Trophoblast cell (in vitro differentiated cells and primary cell): ENCODE measurements at regions not wholly inside any gene's neighbourhood (a gene's known extent, or its start where the extent isn't known, plus 50 kb on each side); places are given as distances from the start of the nearest gene placed in this dataset.

Experiments used
- DNase-seq, 2 donors: peaks; one replicate each; pipeline ENCODE4 v3.0.0-alpha.2; 2016
- H2AFZ ChIP-seq: 2 replicates; pipeline ENCODE4 v1.6.1; 2013; ENCODE audit warnings: low read length, moderate library complexity, mild to moderate bottlenecking; ENCODE audit not compliant: insufficient read depth, poor library complexity
- H2AK5ac ChIP-seq: 2 replicates; pipeline ENCODE4 v1.6.1; 2013; ENCODE audit warnings: mild to moderate bottlenecking, low read length
- H2BK120ac ChIP-seq: 2 replicates; pipeline ENCODE4 v1.6.1; 2013; ENCODE audit warnings: low read length, mild to moderate bottlenecking, moderate library complexity; ENCODE audit not compliant: insufficient read depth, poor library complexity
- H2BK12ac ChIP-seq: 2 replicates; pipeline ENCODE4 v1.6.1; 2013; ENCODE audit warnings: mild to moderate bottlenecking, low read length, moderate library complexity
- H2BK5ac ChIP-seq: 2 replicates; pipeline ENCODE4 v1.6.1; 2013; ENCODE audit warnings: low read length, low read depth, moderate library complexity, mild to moderate bottlenecking; ENCODE audit not compliant: poor library complexity
- H3K14ac ChIP-seq: 2 replicates; pipeline ENCODE4 v1.6.1; 2013; ENCODE audit warnings: mild to moderate bottlenecking, low read length
- H3K18ac ChIP-seq: 2 replicates; pipeline ENCODE4 v1.6.1; 2013; ENCODE audit warnings: mild to moderate bottlenecking, low read length
- H3K23ac ChIP-seq: 2 replicates; pipeline ENCODE4 v1.6.1; 2013; ENCODE audit warnings: low read length
- H3K27ac ChIP-seq: 2 replicates; pipeline ENCODE4 v1.5.1; 2013; ENCODE audit warnings: low read depth, mild to moderate bottlenecking, inconsistent platforms, low read length, moderate library complexity
- H3K27me3 ChIP-seq: 2 replicates; pipeline ENCODE4 v1.6.1; 2013; ENCODE audit warnings: inconsistent platforms, mild to moderate bottlenecking, low read length, moderate library complexity; ENCODE audit not compliant: insufficient read depth
- H3K36me3 ChIP-seq, 2 experiments: 1 replicate in 1 of 2; 2 replicates in 1 of 2; pipeline ENCODE4 v1.6.1; 2013; ENCODE audit warnings: low read length in 2 of 2, mild to moderate bottlenecking in 2 of 2, moderate library complexity in 1 of 2; ENCODE audit not compliant: insufficient read depth in 2 of 2, control insufficient read depth in 1 of 2
- H3K4ac ChIP-seq: 2 replicates; pipeline ENCODE4 v1.6.1; 2013; ENCODE audit warnings: low read depth, mild to moderate bottlenecking, low read length, moderate library complexity
- H3K4me1 ChIP-seq, 2 experiments: 1 replicate in 1 of 2; 2 replicates in 1 of 2; pipeline ENCODE4 v1.6.1; 2013; ENCODE audit warnings: low read length in 2 of 2, mild to moderate bottlenecking in 2 of 2, moderate library complexity in 1 of 2; ENCODE audit not compliant: insufficient read depth in 2 of 2, control insufficient read depth in 1 of 2
- H3K4me2 ChIP-seq: 2 replicates; pipeline ENCODE4 v1.6.1; 2013; ENCODE audit warnings: inconsistent platforms, mild to moderate bottlenecking, low read length, moderate library complexity
- H3K4me3 ChIP-seq: 2 replicates; pipeline ENCODE4 v1.5.1; 2013; ENCODE audit warnings: mild to moderate bottlenecking, low read depth, low read length, inconsistent platforms
- H3K79me1 ChIP-seq: one replicate; pipeline ENCODE4 v1.6.1; 2013; ENCODE audit warnings: low read length
- H3K79me2 ChIP-seq: 2 replicates; pipeline ENCODE4 v1.6.1; 2013; ENCODE audit warnings: low read length, mild to moderate bottlenecking; ENCODE audit not compliant: control insufficient read depth, insufficient read depth, poor library complexity
- H3K9ac ChIP-seq: 2 replicates; pipeline ENCODE4 v1.6.1; 2013; ENCODE audit warnings: mild to moderate bottlenecking, low read length
- H3K9me3 ChIP-seq: 2 replicates; pipeline ENCODE4 v1.6.1; 2013; ENCODE audit warnings: low read depth, mild to moderate bottlenecking, control low read depth, inconsistent platforms, low read length; ENCODE audit not compliant: insufficient read depth
- H4K12ac ChIP-seq: 2 replicates; pipeline ENCODE4 v1.6.1; 2013; ENCODE audit warnings: low read depth, mild to moderate bottlenecking, low read length, moderate library complexity
- H4K8ac ChIP-seq: 2 replicates; pipeline ENCODE4 v1.6.1; 2013; ENCODE audit warnings: low read depth, mild to moderate bottlenecking, low read length, moderate library complexity
- H4K91ac ChIP-seq: one replicate; pipeline ENCODE4 v1.6.1; 2013; ENCODE audit warnings: low read depth, mild to moderate bottlenecking, low read length, moderate library complexity
- WGBS: extraction: QIAGEN DNeasy Blood & Tissue Kit; methylation state at CpG from one replicate; pipeline ENCODE4 v1.1.7; 2013; ENCODE audit warnings: missing lambda C conversion rate; ENCODE audit not compliant: insufficient read length, insufficient coverage; ENCODE audit errors: extremely low coverage; 5-methylcytosine and 5-hydroxymethylcytosine counted together

- H3K4me1 ChIP-seq: peaks cover 10 to 11% of the 10 kb centered on the region in 2 experiments
- H3K14ac ChIP-seq: no peak overlapping the region
- H3K18ac ChIP-seq: no peak overlapping the region
- H3K4ac ChIP-seq: no peak overlapping the region
- H3K9ac ChIP-seq: no peak overlapping the region
- no CpG with 5 or more reads among the region's 9 CpGs for WGBS
- no peak overlapping the region for H2BK5ac ChIP-seq
- no peak overlapping the region for H4K12ac ChIP-seq
- H3K27me3 ChIP-seq: no peaks in the 10 kb centered on the region
- H3K4me3 ChIP-seq: no peak overlapping the region
- DNase-seq: no peak
- H3K36me3 ChIP-seq: no peaks in the 10 kb centered on the region
- H2BK12ac ChIP-seq: no peak overlapping the region
- no peak overlapping the region for H3K23ac ChIP-seq
- H4K8ac ChIP-seq: no peak overlapping the region
- H3K9me3 ChIP-seq: no peaks in the 10 kb centered on the region
- no peak overlapping the region for H2BK120ac ChIP-seq
- H4K91ac ChIP-seq: no peak overlapping the region
- H3K79me2 ChIP-seq: no peaks in the 10 kb centered on the region
- H3K4me2 ChIP-seq: no peak overlapping the region
- H3K27ac ChIP-seq: no peak overlapping the region
- no peak overlapping the region for H2AK5ac ChIP-seq
- H2AFZ ChIP-seq: no peak overlapping the region
- peaks cover 8% of the 10 kb centered on the region for H3K79me1 ChIP-seq
These were observed 96.7 kb upstream of the GADD45A start for GRCh38 chr1:67588178-67588855.

- H3K23ac ChIP-seq: no peak overlapping the region
- H3K4me3 ChIP-seq: no peak overlapping the region
- no peak overlapping the region for H4K91ac ChIP-seq
- peaks cover 6 to 7% of the 10 kb centered on the region in 2 experiments for H3K4me1 ChIP-seq
- no peak overlapping the region for H3K27ac ChIP-seq
- H3K9ac ChIP-seq: no peak overlapping the region
- H2AK5ac ChIP-seq: peak overlapping the region; percentile 70
- H2AFZ ChIP-seq: no peak overlapping the region
- no peak overlapping the region for H2BK12ac ChIP-seq
- H3K79me1 ChIP-seq: peaks cover 5% of the 10 kb centered on the region
- no peak overlapping the region for H3K4me2 ChIP-seq
- no CpG with 5 or more reads among the region's 8 CpGs for WGBS
- H3K4ac ChIP-seq: no peak overlapping the region
- peak in 1 of 2 donors; percentile 62 for DNase-seq
- no peak overlapping the region for H3K18ac ChIP-seq
- no peaks in the 10 kb centered on the region for H3K9me3 ChIP-seq
- H4K8ac ChIP-seq: no peak overlapping the region
- no peaks in the 10 kb centered on the region for H3K27me3 ChIP-seq
- H4K12ac ChIP-seq: no peak overlapping the region
- H2BK120ac ChIP-seq: no peak overlapping the region
- no peak overlapping the region for H3K14ac ChIP-seq
- no peaks in the 10 kb centered on the region for H3K79me2 ChIP-seq
- H3K36me3 ChIP-seq: no peaks in the 10 kb centered on the region
- H2BK5ac ChIP-seq: no peak overlapping the region
These were observed 95.3 kb upstream of the GADD45A start for GRCh38 chr1:67589519-67590233.

- Histone ChIP-seq H3K23ac (no peak overlapping the region), H2BK12ac (no peak overlapping the region), H4K91ac (no peak overlapping the region), H3K9me3 (no peaks in the 10 kb centered on the region), H3K4me1 (peaks cover 6 to 11% of the 10 kb centered on the region in 2 experiments), H3K27me3 (no peaks in the 10 kb centered on the region), H3K14ac (no peak overlapping the region), H3K79me2 (no peaks in the 10 kb centered on the region), H2BK5ac (no peak overlapping the region), H4K12ac (no peak overlapping the region), H3K18ac (no peak overlapping the region), H3K36me3 (no peaks in the 10 kb centered on the region), H4K8ac (no peak overlapping the region), H3K4me2 (peak overlapping the region; percentile 31), H3K79me1 (peaks cover 5% of the 10 kb centered on the region), H2BK120ac (no peak overlapping the region), H3K4me3 (no peak overlapping the region), H2AK5ac (no peak overlapping the region), H3K9ac (no peak overlapping the region), H3K27ac (peak overlapping the region; percentile 17), H2AFZ (no peak overlapping the region), H3K4ac (no peak overlapping the region)
- DNase-seq: no peak
- no CpG with 5 or more reads among the region's 3 CpGs for WGBS
These were observed 94.7 kb upstream of the GADD45A start for GRCh38 chr1:67590329-67590728.

GRCh38 chr1:67594764-67595163 lies 90.2 kb upstream of the GADD45A start:
- H3K4me3 ChIP-seq: no peak overlapping the region
- H3K4me1 ChIP-seq: peaks cover 10 to 15% of the 10 kb centered on the region in 2 experiments
- peak overlapping the region; percentile 45 for H4K8ac ChIP-seq
- H2BK120ac ChIP-seq: no peak overlapping the region
- H4K91ac ChIP-seq: no peak overlapping the region
- no peak overlapping the region for H3K9ac ChIP-seq
- H2BK12ac ChIP-seq: peak overlapping the region; percentile 58
- no CpG with 5 or more reads among the region's 2 CpGs for WGBS
- H3K79me2 ChIP-seq: no peaks in the 10 kb centered on the region
- H3K23ac ChIP-seq: no peak overlapping the region
- no peaks in the 10 kb centered on the region for H3K27me3 ChIP-seq
- peak overlapping the region; percentile 38 for H3K27ac ChIP-seq
- H3K4ac ChIP-seq: no peak overlapping the region
- no peak overlapping the region for H3K4me2 ChIP-seq
- peaks cover 7% of the 10 kb centered on the region for H3K79me1 ChIP-seq
- H4K12ac ChIP-seq: no peak overlapping the region
- no peak for DNase-seq
- H3K14ac ChIP-seq: peak overlapping the region; percentile 21
- H3K36me3 ChIP-seq: no peaks in the 10 kb centered on the region
- no peak overlapping the region for H2BK5ac ChIP-seq
- H2AFZ ChIP-seq: no peak overlapping the region
- H3K18ac ChIP-seq: no peak overlapping the region
- H2AK5ac ChIP-seq: no peak overlapping the region
- H3K9me3 ChIP-seq: no peaks in the 10 kb centered on the region
